ENCODE measurements at regions not wholly inside any gene's neighbourhood (a gene's known extent, or its start where the extent isn't known, plus 50 kb on each side); places are given as distances from the start of the nearest gene placed in this dataset.

GRCh38 chr2:207274530-207275189 lies 108.9 kb upstream of the KLF7 start (continued):
- TF ChIP-seq TARDBP (IDR thresholded peaks at IDR 0.05; ENCODE audit: borderline replicate concordance) = no peak

- ChIA-PET CTCF (interaction anchor here (0.8 to 1.2 kb wide), 2 partner anchors 9 to 41 kb away, joined by 3 read pairs; no protein-coding TSS in a partner anchor), SMC1A (ENCODE audit: uncharacterized antibody, unreplicated experiment) (interaction anchor here (0.9 to 1.3 kb wide), 2 partner anchors 11 to 59 kb away, joined by 3 to 5 read pairs; no protein-coding TSS in a partner anchor), POLR2A (no interaction called here), RAD21 (ENCODE audit: unreplicated experiment) (no interaction called here)
- Histone ChIP-seq H4K20me1 (ENCODE audit: control insufficient read depth, insufficient read depth) (no peaks in the 10 kb centered on the region), H3K9me3 (replicated peaks; ENCODE audit: control insufficient read depth, insufficient read depth, low read length) (no peaks in the 10 kb centered on the region; the same call in 1 of the 3 replicates), H2AFZ (ENCODE audit: control insufficient read depth, low read depth, low read length) (no peak overlapping the region), H3K27me3 (replicated peaks in 1 of 2; ENCODE audit: control insufficient read depth in 2 of 2, insufficient read depth in 2 of 2, low read length in 1 of 2) (no peaks in the 10 kb centered on the region), H3K79me2 (ENCODE audit: control insufficient read depth, insufficient read depth, low read length) (no peaks in the 10 kb centered on the region), H3K36me3 (ENCODE audit: control insufficient read depth in 2 of 2, insufficient read depth in 2 of 2, low read length in 1 of 2) (no peaks in the 10 kb centered on the region), H3K4me1 (ENCODE audit: control insufficient read depth, insufficient read depth, low read length) (peaks cover 3% of the 10 kb centered on the region; the same call in 1 of the 2 replicates), H3K4me2 (ENCODE audit: control insufficient read depth, insufficient read depth) (no peak overlapping the region), H3K4me3 (no peak overlapping the region), H3K27ac (ENCODE audit: control insufficient read depth, insufficient read depth) (no peak overlapping the region), H3K9ac (ENCODE audit: control insufficient read depth, insufficient read depth, low read length) (no peak overlapping the region)
- ATAC-seq = no peak
- WGBS (ENCODE audit: insufficient coverage, insufficient replicate concordance, low lambda C conversion rate, missing lambda C conversion rate) = 87% methylated on average over 2 of the region's 2 CpGs
- FAIRE-seq = no peak
- DNase-seq (ENCODE audit: low read depth, low spot score) = no peak
- TF ChIP-seq ZNF592 (IDR thresholded peaks at IDR 0.05) (no peak), RBBP5 (conservative IDR thresholded peaks at IDR 0.05) (no peak), WRNIP1 (IDR thresholded peaks at IDR 0.05; ENCODE audit: borderline replicate concordance, low read depth, low read length) (no peak), JUND (IDR thresholded peaks at IDR 0.05; ENCODE audit: low read depth, low read length) (no peak), NKRF (conservative IDR thresholded peaks at IDR 0.05) (no peak), PKNOX1 (IDR thresholded peaks at IDR 0.05) (no peak), MEF2A (IDR thresholded peaks at IDR 0.05; ENCODE audit: insufficient read depth, low read depth, low read length) (no peak), MTA2 (IDR thresholded peaks at IDR 0.05; ENCODE audit: low read depth) (no peak), E4F1 (IDR thresholded peaks at IDR 0.05; ENCODE audit: borderline replicate concordance, partially characterized antibody) (no peak), HDAC2 (IDR thresholded peaks at IDR 0.05) (no peak), MYC (IDR thresholded peaks at IDR 0.05; ENCODE audit: insufficient read depth, insufficient read length, insufficient replicate concordance, low read length, severe bottlenecking) (no peak)
- in situ Hi-C loops (cut with MboI) = no loop called here
- BruUV-seq (replicated peaks) = no TSS peak
- intact Hi-C loops (cut with micrococcal nuclease; ENCODE audit: unreplicated experiment) = no loop called here
Observed at GRCh38 chr2:207275779-207276178, 110.0 kb upstream of the KLF7 start.

All from GM12878 (cell line).